C4-2B (cell line): ENCODE measurements at regions not wholly inside any gene's neighbourhood (a gene's known extent, or its start where the extent isn't known, plus 50 kb on each side); places are given as distances from the start of the nearest gene placed in this dataset.

Experiments
- ZFX ChIP-seq: fragments of 450-650 bp; IDR thresholded peaks from 2 replicates; pipeline ENCODE4 v1.6.1; 2017
- TF ChIP-seq, protein P1 (sequence below): fragments of 450-650 bp; conservative IDR thresholded peaks from 2 replicates; pipeline ENCODE4 v1.5.1; 2017; ENCODE audit warnings: mild to moderate bottlenecking

DNA sequence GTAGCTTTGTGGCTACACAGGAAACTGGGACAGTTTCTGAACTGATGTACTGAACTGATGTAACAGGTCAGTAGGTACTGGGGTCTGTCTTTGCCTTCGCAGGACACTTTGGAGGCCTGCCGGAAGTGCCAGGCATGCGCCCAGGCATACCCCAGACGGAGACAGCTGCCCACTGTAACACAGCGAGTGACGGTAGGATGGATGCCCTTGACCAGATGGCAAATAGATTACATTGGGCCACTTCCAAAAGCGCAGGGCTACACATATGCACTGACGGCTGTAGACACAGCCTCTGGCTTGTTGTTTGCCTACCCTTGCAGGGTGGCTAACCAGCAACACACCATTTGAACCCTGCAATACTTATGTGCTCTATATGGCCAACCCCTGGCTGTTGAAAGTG, 94.1 kb upstream of the TMPO start:
- TF ChIP-seq, protein P1, sequence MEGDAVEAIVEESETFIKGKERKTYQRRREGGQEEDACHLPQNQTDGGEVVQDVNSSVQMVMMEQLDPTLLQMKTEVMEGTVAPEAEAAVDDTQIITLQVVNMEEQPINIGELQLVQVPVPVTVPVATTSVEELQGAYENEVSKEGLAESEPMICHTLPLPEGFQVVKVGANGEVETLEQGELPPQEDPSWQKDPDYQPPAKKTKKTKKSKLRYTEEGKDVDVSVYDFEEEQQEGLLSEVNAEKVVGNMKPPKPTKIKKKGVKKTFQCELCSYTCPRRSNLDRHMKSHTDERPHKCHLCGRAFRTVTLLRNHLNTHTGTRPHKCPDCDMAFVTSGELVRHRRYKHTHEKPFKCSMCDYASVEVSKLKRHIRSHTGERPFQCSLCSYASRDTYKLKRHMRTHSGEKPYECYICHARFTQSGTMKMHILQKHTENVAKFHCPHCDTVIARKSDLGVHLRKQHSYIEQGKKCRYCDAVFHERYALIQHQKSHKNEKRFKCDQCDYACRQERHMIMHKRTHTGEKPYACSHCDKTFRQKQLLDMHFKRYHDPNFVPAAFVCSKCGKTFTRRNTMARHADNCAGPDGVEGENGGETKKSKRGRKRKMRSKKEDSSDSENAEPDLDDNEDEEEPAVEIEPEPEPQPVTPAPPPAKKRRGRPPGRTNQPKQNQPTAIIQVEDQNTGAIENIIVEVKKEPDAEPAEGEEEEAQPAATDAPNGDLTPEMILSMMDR: no peak
- TF ChIP-seq ZFX: no peak
